ENCODE measurements at regions not wholly inside any gene's neighbourhood (a gene's known extent, or its start where the extent isn't known, plus 50 kb on each side); places are given as distances from the start of the nearest gene placed in this dataset.

GRCh38 chr13:63389756-63390155 is 1974.1 kb upstream of the PCDH20 start:
- Histone ChIP-seq H3K27me3 (ENCODE audit: low read length) (no peaks in the 10 kb centered on the region), H2AFZ (ENCODE audit: low read depth, low read length, severe bottlenecking) (no peak overlapping the region), H3K9me2 (replicated peaks; ENCODE audit: insufficient read depth, low read length) (no peaks in the 10 kb centered on the region), H3K4me2 (ENCODE audit: low read depth, low read length, poor library complexity, severe bottlenecking) (no peak overlapping the region), H3K36me3 (ENCODE audit: low read length) (no peaks in the 10 kb centered on the region), H3K9me3 (ENCODE audit: insufficient read depth, low read length) (no peaks in the 10 kb centered on the region), H3F3A (ENCODE audit: insufficient read depth) (no peaks in the 10 kb centered on the region), H4K20me1 (ENCODE audit: low read depth, low read length) (no peaks in the 10 kb centered on the region), H3K79me2 (ENCODE audit: insufficient read depth, low read length) (no peaks in the 10 kb centered on the region), H3K4me3 (ENCODE audit: insufficient read depth, low read length, poor library complexity, severe bottlenecking) (no peak overlapping the region), H3K27ac (ENCODE audit: low read depth, low read length) (no peak overlapping the region), H3K9ac (ENCODE audit: low read length) (no peak overlapping the region)
- TF ChIP-seq EZH2phosphoT487 (conservative IDR thresholded peaks at IDR 0.05; ENCODE audit: low read length) (no peak), CTCF (IDR thresholded peaks at IDR 0.05; ENCODE audit: insufficient read depth, low read length, poor library complexity, severe bottlenecking) (no peak)

GRCh38 chr13:63381078-63381859 is 1965.6 kb upstream of the PCDH20 start:
- Histone ChIP-seq H4K20me1 (ENCODE audit: low read depth, low read length) (no peaks in the 10 kb centered on the region), H2AFZ (ENCODE audit: low read depth, low read length, severe bottlenecking) (peak overlapping the region; percentile 51), H3K4me2 (ENCODE audit: low read depth, low read length, poor library complexity, severe bottlenecking) (no peak overlapping the region)

GRCh38 chr13:63377986-63378385 is 1962.3 kb upstream of the PCDH20 start:
- no peak overlapping the region for H3K27ac ChIP-seq (ENCODE audit: low read depth, low read length)
- H3K9me3 ChIP-seq (ENCODE audit: insufficient read depth, low read length): peaks cover 5% of the 10 kb centered on the region; the same call in 1 of the 2 replicates
- H3K4me2 ChIP-seq (ENCODE audit: low read depth, low read length, poor library complexity, severe bottlenecking): peak overlapping the region; percentile 7
- H4K20me1 ChIP-seq (ENCODE audit: low read depth, low read length): no peaks in the 10 kb centered on the region
- H3K27me3 ChIP-seq (ENCODE audit: low read length): no peaks in the 10 kb centered on the region
- H3K9ac ChIP-seq (ENCODE audit: low read length): no peak overlapping the region
- TF ChIP-seq EZH2phosphoT487 (conservative IDR thresholded peaks at IDR 0.05; ENCODE audit: low read length) (no peak), CTCF (IDR thresholded peaks at IDR 0.05; ENCODE audit: insufficient read depth, low read length, poor library complexity, severe bottlenecking) (no peak)
- H3K36me3 ChIP-seq (ENCODE audit: low read length): no peaks in the 10 kb centered on the region
- no peaks in the 10 kb centered on the region for H3F3A ChIP-seq (ENCODE audit: insufficient read depth)
- no peaks in the 10 kb centered on the region for H3K79me2 ChIP-seq (ENCODE audit: insufficient read depth, low read length)
- peak overlapping the region; percentile 19 for H2AFZ ChIP-seq (ENCODE audit: low read depth, low read length, severe bottlenecking)
- no peaks in the 10 kb centered on the region for H3K9me2 ChIP-seq (replicated peaks; ENCODE audit: insufficient read depth, low read length)
- H3K4me3 ChIP-seq (ENCODE audit: insufficient read depth, low read length, poor library complexity, severe bottlenecking): no peak overlapping the region

More at GRCh38 chr13:63381078-63381859, 1965.6 kb upstream of the PCDH20 start:
- no peaks in the 10 kb centered on the region for H3K9me2 ChIP-seq (replicated peaks; ENCODE audit: insufficient read depth, low read length)
- TF ChIP-seq CTCF (IDR thresholded peaks at IDR 0.05; ENCODE audit: insufficient read depth, low read length, poor library complexity, severe bottlenecking) (no peak), EZH2phosphoT487 (conservative IDR thresholded peaks at IDR 0.05; ENCODE audit: low read length) (no peak)
- no peak overlapping the region for H3K9ac ChIP-seq (ENCODE audit: low read length)
- H3K27me3 ChIP-seq (ENCODE audit: low read length): no peaks in the 10 kb centered on the region
- H3K9me3 ChIP-seq (ENCODE audit: insufficient read depth, low read length): peaks cover 5% of the 10 kb centered on the region; the same call in 1 of the 2 replicates
- H3K4me3 ChIP-seq (ENCODE audit: insufficient read depth, low read length, poor library complexity, severe bottlenecking): no peak overlapping the region
- no peak overlapping the region for H3K27ac ChIP-seq (ENCODE audit: low read depth, low read length)
- H3K36me3 ChIP-seq (ENCODE audit: low read length): no peaks in the 10 kb centered on the region
- no peaks in the 10 kb centered on the region for H3K79me2 ChIP-seq (ENCODE audit: insufficient read depth, low read length)
- H3F3A ChIP-seq (ENCODE audit: insufficient read depth): no peaks in the 10 kb centered on the region

Data from SU-DHL-6 (cell line).